ENCODE measurements at regions not wholly inside any gene's neighbourhood (a gene's known extent, or its start where the extent isn't known, plus 50 kb on each side); places are given as distances from the start of the nearest gene placed in this dataset.

DNA sequence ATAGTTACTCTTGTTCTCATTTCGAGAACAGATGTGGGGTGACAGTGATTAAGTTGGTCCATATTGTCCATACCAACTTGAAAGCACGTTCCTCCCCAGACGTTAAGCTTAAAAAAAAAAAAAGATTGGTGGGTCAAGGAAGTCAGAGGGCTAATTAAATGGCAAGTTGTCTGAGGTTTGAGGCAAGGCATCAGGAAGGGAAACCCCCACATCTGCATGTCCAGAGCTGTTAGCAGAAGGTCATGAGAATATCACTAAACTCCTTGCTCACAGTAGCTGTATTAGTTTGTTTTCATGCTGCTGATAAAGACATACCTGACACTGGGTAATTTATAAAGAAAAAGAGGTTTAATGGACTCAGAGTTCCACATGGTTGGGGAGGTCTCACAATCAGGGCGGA, 415.6 kb upstream of the FZD8 start:
- Histone ChIP-seq H3F3A (ENCODE audit: insufficient read depth, low read depth) (no peaks in the 10 kb centered on the region), H3K27ac (no peak overlapping the region), H3K36me3 (ENCODE audit: low read depth) (no peaks in the 10 kb centered on the region), H2AFZ (no peak overlapping the region), H3K4me3 (no peak overlapping the region), H3K9me2 (ENCODE audit: insufficient read depth) (no peaks in the 10 kb centered on the region), H3K4me1 (replicated peaks; ENCODE audit: insufficient read depth) (no peaks in the 10 kb centered on the region), H3K79me2 (ENCODE audit: low read depth) (no peaks in the 10 kb centered on the region), H3K27me3 (ENCODE audit: insufficient read depth, low read depth) (peaks cover 3% of the 10 kb centered on the region), H4K20me1 (ENCODE audit: insufficient read depth) (no peaks in the 10 kb centered on the region), H3K4me2 (no peak overlapping the region), H3K9me3 (ENCODE audit: insufficient read depth, low read depth) (no peaks in the 10 kb centered on the region)
- BruUV-seq (replicated peaks): no TSS peak
- DNase-seq: no peak
- intact Hi-C loops (cut with micrococcal nuclease; ENCODE audit: unreplicated experiment): no loop called here
- TF ChIP-seq, protein P1, sequence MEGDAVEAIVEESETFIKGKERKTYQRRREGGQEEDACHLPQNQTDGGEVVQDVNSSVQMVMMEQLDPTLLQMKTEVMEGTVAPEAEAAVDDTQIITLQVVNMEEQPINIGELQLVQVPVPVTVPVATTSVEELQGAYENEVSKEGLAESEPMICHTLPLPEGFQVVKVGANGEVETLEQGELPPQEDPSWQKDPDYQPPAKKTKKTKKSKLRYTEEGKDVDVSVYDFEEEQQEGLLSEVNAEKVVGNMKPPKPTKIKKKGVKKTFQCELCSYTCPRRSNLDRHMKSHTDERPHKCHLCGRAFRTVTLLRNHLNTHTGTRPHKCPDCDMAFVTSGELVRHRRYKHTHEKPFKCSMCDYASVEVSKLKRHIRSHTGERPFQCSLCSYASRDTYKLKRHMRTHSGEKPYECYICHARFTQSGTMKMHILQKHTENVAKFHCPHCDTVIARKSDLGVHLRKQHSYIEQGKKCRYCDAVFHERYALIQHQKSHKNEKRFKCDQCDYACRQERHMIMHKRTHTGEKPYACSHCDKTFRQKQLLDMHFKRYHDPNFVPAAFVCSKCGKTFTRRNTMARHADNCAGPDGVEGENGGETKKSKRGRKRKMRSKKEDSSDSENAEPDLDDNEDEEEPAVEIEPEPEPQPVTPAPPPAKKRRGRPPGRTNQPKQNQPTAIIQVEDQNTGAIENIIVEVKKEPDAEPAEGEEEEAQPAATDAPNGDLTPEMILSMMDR (conservative IDR thresholded peaks at IDR 0.05): no peak
- TF ChIP-seq EZH2 (IDR thresholded peaks at IDR 0.05; ENCODE audit: low read depth): no peak
- POLR2A ChIA-PET (ENCODE audit: unreplicated experiment): interaction anchor here (0.6 kb wide), 1 partner anchor 143 kb away, joined by 7 read pairs; no protein-coding TSS in a partner anchor
- CTCF ChIA-PET: no interaction called here

- Histone ChIP-seq H3K9me2 (ENCODE audit: insufficient read depth) (no peaks in the 10 kb centered on the region), H3F3A (ENCODE audit: insufficient read depth, low read depth) (no peaks in the 10 kb centered on the region), H3K4me1 (replicated peaks; ENCODE audit: insufficient read depth) (no peaks in the 10 kb centered on the region), H2AFZ (no peak overlapping the region), H3K27ac (no peak overlapping the region), H3K27me3 (ENCODE audit: insufficient read depth, low read depth) (peaks cover 3% of the 10 kb centered on the region), H3K79me2 (ENCODE audit: low read depth) (no peaks in the 10 kb centered on the region), H3K4me3 (no peak overlapping the region), H3K4me2 (no peak overlapping the region), H3K9me3 (ENCODE audit: insufficient read depth, low read depth) (no peaks in the 10 kb centered on the region), H4K20me1 (ENCODE audit: insufficient read depth) (no peaks in the 10 kb centered on the region), H3K36me3 (ENCODE audit: low read depth) (no peaks in the 10 kb centered on the region)
- intact Hi-C loops (cut with micrococcal nuclease; ENCODE audit: unreplicated experiment): no loop called here
- BruUV-seq (replicated peaks): no TSS peak
- ChIA-PET CTCF (no interaction called here), POLR2A (ENCODE audit: unreplicated experiment) (no interaction called here)
- no peak for DNase-seq
- no peak for TF ChIP-seq EZH2 (IDR thresholded peaks at IDR 0.05; ENCODE audit: low read depth)
- TF ChIP-seq, protein P1 (conservative IDR thresholded peaks at IDR 0.05): no peak
Observed at GRCh38 chr10:36057180-36057579, 415.1 kb upstream of the FZD8 start.

DNA sequence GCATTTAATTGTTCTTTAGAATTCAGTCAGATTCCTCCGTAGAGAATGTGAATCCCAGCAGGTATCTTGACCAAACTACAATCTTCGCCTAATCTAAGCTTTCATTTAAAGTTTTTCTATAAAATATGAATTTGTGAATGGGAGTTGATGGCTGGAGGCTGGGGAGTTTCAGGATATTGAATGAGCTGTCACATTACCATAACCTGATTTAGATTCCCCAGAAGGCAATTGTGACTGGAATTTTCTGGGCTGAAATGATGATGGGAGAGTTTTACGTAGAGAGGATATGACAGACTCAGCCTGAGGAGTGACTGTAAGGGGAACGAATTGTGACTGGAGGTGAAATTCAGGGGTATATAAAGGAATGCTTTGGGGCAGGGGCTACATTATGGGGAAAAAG, 411.7 kb upstream of the FZD8 start:
- no peak for TF ChIP-seq EZH2 (IDR thresholded peaks at IDR 0.05; ENCODE audit: low read depth)
- TF ChIP-seq, protein P1 (conservative IDR thresholded peaks at IDR 0.05): no peak
- Histone ChIP-seq H3K27me3 (ENCODE audit: insufficient read depth, low read depth) (peaks cover 3% of the 10 kb centered on the region), H3K27ac (no peak overlapping the region), H3K4me2 (no peak overlapping the region), H3K4me3 (no peak overlapping the region), H3K4me1 (replicated peaks; ENCODE audit: insufficient read depth) (no peaks in the 10 kb centered on the region), H3K9me3 (ENCODE audit: insufficient read depth, low read depth) (no peaks in the 10 kb centered on the region), H3K9me2 (ENCODE audit: insufficient read depth) (no peaks in the 10 kb centered on the region), H3K36me3 (ENCODE audit: low read depth) (no peaks in the 10 kb centered on the region), H3K79me2 (ENCODE audit: low read depth) (no peaks in the 10 kb centered on the region), H3F3A (ENCODE audit: insufficient read depth, low read depth) (no peaks in the 10 kb centered on the region), H4K20me1 (ENCODE audit: insufficient read depth) (no peaks in the 10 kb centered on the region), H2AFZ (no peak overlapping the region)
- ChIA-PET CTCF (no interaction called here), POLR2A (ENCODE audit: unreplicated experiment) (no interaction called here)
- no TSS peak for BruUV-seq (replicated peaks)
- DNase-seq: no peak
- intact Hi-C loops (cut with micrococcal nuclease; ENCODE audit: unreplicated experiment): no loop called here
